Endothelial cell of umbilical vein (primary cell): ENCODE measurements at regions not wholly inside any gene's neighbourhood (a gene's known extent, or its start where the extent isn't known, plus 50 kb on each side); places are given as distances from the start of the nearest gene placed in this dataset.
"Not testable (repeated sequence)": the region's sequence is repeated elsewhere in the genome, so short reads cannot be mapped to it uniquely, and the experiment has no call there.

Experiments
- EZH2 ChIP-seq: IDR thresholded peaks from 2 replicates; pipeline ENCODE4 v1.6.1; 2012; ENCODE audit warnings: borderline replicate concordance, low read depth, mild to moderate bottlenecking, moderate library complexity, low read length, inconsistent platforms; ENCODE audit not compliant: severe bottlenecking
- GATA2 ChIP-seq: IDR thresholded peaks from 2 replicates; pipeline ENCODE4 v1.7.0; 2011; ENCODE audit warnings: low read depth, mild to moderate bottlenecking, moderate library complexity, mixed read lengths, low read length; ENCODE audit not compliant: insufficient read length, insufficient read depth
- POLR2A ChIP-seq: IDR thresholded peaks from 2 replicates; pipeline ENCODE4 v1.6.1; 2012; ENCODE audit warnings: low read depth, mild to moderate bottlenecking, control low read depth, low read length
- POLR2AphosphoS5 ChIP-seq: IDR thresholded peaks from 2 replicates; pipeline ENCODE4 v1.6.1; 2012; ENCODE audit warnings: low read depth, mild to moderate bottlenecking, control low read depth, low read length, moderate library complexity; ENCODE audit not compliant: insufficient read depth
- TF ChIP-seq, protein P1 (sequence below): IDR thresholded peaks from 2 replicates; pipeline ENCODE4 v1.6.1; 2011; ENCODE audit not compliant: insufficient read depth, insufficient read length
- TF ChIP-seq, protein P2 (sequence below), 2 donors: IDR thresholded peaks; 1 replicate in 1 of 2; 2 replicates in 1 of 2; pipeline ENCODE4 v1.5.1; 2011; ENCODE audit warnings: low read length in 2 of 2, mild to moderate bottlenecking in 2 of 2, moderate library complexity in 2 of 2, control low read depth in 1 of 2, inconsistent platforms in 1 of 2, low read depth in 1 of 2; ENCODE audit not compliant: insufficient read depth in 1 of 2; ENCODE audit errors: extremely low read depth in 1 of 2

DNA sequence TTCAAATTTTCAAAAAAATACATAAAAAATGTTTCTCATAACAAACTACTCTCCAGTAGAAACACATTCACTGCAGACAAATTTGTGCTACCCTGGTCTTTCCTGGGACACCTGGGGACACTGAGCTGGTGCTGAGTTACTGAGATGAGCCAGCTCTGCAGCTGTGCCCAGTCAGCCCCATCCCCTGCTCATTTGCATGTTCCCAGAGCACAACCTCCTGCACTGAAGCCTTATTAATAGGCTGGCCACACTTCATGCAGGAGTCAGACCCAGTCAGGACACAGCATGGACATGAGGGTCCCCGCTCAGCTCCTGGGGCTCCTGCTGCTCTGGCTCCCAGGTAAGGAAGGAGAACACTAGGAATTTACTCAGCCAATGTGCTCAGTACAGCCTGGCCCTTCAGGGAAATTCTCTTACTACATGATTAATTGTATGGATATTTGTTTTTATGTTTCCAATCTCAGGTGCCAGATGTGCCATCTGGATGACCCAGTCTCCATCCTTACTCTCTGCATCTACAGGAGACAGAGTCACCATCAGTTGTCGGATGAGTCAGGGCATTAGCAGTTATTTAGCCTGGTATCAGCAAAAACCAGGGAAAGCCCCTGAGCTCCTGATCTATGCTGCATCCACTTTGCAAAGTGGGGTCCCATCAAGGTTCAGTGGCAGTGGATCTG, 1529.3 kb downstream of the RPIA start:
- TF ChIP-seq, protein P1, sequence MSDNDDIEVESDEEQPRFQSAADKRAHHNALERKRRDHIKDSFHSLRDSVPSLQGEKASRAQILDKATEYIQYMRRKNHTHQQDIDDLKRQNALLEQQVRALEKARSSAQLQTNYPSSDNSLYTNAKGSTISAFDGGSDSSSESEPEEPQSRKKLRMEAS, result not testable (repeated sequence)
- not testable (repeated sequence) for TF ChIP-seq POLR2AphosphoS5, EZH2, GATA2, POLR2A
- TF ChIP-seq, protein P2, sequence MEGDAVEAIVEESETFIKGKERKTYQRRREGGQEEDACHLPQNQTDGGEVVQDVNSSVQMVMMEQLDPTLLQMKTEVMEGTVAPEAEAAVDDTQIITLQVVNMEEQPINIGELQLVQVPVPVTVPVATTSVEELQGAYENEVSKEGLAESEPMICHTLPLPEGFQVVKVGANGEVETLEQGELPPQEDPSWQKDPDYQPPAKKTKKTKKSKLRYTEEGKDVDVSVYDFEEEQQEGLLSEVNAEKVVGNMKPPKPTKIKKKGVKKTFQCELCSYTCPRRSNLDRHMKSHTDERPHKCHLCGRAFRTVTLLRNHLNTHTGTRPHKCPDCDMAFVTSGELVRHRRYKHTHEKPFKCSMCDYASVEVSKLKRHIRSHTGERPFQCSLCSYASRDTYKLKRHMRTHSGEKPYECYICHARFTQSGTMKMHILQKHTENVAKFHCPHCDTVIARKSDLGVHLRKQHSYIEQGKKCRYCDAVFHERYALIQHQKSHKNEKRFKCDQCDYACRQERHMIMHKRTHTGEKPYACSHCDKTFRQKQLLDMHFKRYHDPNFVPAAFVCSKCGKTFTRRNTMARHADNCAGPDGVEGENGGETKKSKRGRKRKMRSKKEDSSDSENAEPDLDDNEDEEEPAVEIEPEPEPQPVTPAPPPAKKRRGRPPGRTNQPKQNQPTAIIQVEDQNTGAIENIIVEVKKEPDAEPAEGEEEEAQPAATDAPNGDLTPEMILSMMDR (IDR thresholded peaks at IDR 0.05; ENCODE audit: extremely low read depth in 1 of 2, insufficient read depth in 1 of 2, low read depth in 1 of 2, low read length in 2 of 2), result not testable (repeated sequence)
